NCI-H187 treated with DMSO at 0.1 percent for 48 hours (cell line): ENCODE measurements at regions not wholly inside any gene's neighbourhood (a gene's known extent, or its start where the extent isn't known, plus 50 kb on each side); places are given as distances from the start of the nearest gene placed in this dataset.

Experiments used
- DNase-seq: peaks from one replicate; lab custom pipeline; 2025; lab: John Stamatoyannopoulos, UW

DNA sequence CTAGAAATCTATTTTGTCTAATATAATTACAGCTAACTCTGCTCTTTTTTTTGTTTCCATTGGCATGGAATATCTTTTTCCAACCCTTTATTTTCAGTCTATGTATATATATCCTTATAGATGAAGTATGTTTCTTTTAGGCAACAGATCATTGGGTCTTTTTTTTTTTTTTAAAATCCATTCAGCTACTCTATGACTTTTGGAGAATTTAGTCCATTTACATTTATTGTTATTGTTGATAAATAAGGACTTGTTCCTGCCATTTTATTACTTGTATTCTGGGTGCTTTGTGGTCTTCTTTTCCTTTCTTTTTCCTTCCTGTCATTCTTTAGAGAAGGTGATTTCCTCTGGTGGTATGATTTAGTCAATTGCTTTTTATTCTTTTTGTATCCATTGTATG, 296.8 kb downstream of the SMARCA2 start:
- no peak for DNase-seq

DNA sequence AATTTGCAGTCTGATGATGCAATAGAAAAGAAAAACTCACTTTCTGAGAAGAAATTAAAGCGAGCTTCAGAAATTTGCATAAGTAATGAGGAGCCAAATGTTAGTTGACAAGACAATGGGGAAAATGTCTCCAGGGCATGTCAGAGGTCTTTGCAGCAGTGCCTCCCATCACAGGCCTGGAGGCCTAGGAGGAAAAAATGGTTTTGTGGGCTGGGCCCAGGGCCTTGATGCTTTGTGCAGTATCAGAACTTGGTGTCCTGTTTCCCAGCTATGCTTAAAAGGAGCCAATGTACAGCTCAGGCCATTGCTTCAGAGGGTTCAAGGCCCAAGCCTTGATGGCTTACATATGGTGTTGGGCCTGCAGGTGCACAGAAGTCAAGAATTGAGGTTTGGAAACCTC, 298.4 kb downstream of the SMARCA2 start:
- no peak for DNase-seq

DNA sequence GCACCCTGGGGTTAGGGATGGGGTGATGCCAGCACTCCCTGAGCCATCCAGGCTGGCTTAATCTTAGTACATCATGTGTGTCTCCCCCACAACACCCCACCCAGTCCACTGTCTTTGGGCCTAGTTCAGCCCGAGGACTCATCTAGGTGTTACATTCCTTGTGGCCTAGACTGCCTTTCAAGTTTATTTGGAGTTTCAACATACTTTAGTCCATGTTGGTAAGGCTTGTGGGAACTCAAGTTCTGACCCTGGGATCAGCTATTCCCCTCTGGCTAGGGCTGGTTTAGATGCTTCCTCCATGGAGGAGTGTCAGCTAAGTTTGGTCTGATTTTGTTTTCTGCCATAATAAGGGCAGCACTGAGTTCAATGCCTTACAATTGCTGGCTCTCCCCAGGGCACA, 302.4 kb downstream of the SMARCA2 start:
- DNase-seq, result no peak

DNA sequence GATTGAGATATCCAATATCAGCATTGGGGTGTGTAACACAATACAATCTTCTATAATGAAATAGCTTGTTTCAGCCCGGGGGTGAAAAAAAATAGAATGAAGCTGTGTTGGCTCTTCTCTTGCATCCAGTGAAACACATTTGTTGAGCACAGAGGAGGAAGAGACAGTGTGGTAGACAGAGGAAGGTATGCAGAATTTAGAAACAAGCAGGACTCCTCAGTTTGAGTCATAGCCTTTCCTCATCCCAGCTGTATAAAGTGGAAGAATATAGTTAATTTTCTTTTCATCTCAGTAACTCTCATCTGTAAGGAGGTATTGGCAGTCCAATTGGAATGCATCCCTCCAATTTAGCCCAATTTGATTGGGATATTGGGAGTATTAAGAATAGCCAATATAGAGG, 302.2 kb upstream of the VLDLR start:
- no peak for DNase-seq

DNA sequence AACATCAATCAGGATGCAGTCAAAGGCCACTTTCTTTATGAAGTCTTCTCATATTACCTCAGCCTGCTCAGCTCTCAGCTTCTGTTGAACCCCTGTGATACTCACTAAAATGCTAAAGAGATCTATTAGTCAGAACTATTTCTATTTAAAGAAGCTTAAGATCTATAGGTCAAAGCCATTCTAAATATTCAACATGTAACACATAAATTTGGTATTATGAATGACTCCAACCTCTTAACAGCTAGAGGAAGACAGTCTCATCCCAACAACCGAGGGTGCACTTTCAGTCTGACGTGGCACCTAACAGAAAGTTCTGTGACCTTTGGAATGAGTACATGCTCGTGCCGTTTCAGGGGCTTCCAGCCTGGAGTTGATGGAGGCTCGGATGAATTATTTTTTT, 301.5 kb upstream of the VLDLR start:
- DNase-seq, result no peak

DNA sequence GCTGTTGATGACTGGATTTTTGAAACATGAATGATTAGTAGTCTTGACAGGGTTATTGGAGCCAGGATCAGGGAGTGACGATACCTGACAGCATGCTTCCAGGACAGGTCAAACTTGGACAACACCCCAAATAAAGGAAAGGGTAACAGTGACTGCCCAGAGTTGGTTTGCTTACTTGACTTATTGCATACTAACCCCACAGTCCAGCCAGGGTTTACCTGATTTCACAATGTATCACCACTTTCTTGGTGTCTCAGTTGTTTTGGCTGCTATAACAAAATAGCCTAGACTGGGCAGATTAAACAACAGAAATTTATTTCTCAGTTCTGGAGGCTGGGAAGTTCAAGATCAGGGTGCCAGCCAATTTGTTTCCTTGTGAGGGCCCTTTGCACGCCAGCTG, 301.0 kb upstream of the VLDLR start:
- no peak for DNase-seq

DNA sequence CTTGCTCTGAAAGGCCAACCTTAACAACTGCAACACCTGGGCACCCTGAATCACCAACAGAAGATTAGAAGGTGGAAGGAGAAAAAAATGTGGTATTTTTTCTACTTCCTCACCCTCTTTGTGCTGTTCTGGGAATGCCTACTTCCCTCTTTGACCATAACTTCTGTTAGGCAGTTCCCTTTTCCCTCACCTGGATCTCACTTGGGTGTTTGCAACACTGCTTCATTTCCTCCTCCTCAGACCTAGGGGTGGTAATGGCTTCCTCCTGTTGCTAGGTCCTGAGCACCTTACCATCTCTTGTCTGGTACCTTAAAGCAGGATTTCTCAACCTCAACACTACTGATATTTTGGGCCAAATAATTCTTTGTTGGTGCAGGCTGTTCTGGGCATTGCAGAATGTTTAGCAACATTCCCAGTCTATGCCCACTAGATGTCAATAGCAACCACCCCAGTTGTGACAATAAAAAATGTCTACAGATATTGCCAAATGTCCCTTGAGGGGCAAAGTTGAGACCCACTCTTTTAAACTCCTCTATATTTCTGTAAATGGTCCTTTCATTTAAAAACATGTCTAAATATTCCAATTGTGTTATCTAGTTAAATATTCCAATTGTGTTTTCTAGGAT, 300.0 kb upstream of the VLDLR start:
- DNase-seq, result no peak

DNA sequence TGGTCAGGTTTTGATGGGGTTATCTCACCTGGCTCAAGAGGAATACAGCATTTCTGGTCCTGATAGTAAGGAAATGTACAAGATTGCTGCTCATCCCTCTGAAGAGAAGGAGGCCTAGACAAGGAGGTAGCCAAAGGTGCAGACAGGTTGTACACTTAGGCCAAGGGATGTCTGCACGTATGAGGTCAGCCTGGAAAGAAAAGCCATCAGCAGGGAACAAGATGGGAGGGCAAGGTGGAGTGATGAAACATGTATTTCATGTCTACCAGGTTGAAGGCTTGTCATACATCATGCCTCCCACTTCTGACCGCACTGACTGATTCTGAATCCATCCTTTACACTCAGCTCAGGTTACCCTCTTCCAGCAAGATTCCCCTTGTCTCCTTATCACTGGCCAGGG, 296.8 kb upstream of the VLDLR start:
- no peak for DNase-seq

DNA sequence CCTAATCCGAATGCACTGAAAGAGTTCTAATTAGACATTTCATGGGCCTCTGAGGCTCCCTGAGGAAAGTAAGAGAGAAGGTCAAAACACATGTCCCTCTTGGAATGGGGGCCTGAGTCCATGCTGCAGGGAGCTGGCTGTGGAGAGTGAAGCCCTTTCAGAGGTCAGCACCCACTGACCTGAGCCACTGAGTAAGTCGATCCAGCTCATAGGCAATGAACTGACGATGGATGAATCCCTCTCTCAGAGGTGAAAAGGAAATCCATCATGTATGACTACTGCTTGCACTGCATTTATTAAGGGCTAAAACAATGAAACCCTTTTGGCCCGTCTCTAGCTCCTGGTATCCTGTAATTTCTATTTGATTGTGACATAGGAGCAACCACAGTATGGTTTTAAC, 288.9 kb upstream of the VLDLR start:
- no peak for DNase-seq

DNA sequence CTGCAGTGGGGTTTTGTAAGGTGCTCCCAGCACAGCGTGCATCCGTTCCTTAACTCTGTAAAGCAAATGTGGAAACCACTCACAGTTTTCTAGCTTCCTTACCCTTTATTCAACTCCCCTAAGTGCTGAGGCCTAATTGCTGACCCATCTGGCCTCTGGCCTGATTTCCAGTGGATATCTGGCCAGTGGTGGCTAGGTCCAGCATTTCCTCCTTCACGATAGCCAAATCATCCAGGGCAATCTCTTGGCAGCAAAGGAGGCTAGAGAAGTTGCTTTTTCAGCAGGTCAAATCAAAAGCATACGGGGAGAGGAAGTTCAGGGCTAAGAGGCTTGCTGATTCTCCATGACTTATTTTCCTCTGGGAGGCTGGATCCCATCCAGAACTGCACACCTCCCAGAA, 286.3 kb upstream of the VLDLR start:
- DNase-seq, result no peak

DNA sequence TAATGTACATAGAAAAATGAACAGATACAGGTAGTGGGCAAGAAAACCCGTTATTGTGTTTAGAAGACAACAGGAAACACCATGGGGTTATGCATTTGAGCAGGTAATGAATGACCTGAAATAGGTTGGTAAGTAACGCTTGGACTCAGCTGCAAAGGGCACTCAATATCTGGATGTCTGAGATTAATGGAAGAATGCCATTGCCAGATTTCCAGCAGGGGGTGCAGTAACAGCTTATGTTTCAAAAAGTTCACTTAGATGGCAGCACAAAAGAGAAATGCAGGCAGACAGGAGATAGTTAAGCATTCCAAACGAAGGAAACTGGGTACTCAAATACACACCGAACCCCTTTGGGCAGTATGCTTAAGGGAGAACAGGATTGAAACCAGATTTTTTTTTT, 285.5 kb upstream of the VLDLR start:
- DNase-seq, result peak; percentile 10

DNA sequence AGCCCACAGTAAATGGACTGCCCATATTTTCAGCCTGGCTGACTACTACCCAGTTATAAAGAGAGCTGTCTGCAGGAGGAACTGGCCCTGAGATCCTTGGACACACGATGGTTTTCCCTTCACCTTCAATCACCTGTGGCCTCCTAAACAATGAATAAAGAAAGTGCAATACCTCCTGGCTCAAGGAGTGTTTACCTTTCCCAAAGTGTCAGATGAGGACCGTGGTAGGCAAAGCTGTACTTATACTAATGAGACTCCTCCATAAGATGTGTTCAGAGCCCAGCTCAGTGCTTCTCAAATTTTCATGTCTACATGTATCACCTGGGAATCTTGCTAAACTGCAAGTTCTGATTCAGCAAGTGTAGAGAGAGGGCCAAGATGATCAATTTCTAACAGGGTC, 284.5 kb upstream of the VLDLR start:
- peak; percentile 60 for DNase-seq

DNA sequence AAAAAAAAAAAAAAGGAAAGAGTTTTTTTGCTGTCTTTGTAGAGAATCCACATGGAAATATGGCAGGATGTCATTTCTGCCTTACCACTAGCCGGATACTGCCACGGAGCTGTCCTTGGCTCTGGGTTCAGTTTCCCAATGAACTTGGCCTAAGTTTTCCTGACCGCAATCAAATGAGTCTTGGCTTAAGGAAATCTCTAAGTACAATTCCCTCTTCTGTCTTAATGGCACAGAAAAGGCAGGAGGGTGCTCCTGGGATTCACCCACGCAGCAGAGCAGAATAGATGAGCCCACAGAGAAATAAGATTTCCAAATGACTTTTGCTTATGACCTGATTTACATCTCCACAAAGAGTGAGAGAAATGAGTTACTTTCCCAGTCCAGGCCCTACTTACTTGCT, 284.0 kb upstream of the VLDLR start:
- DNase-seq, result no peak

DNA sequence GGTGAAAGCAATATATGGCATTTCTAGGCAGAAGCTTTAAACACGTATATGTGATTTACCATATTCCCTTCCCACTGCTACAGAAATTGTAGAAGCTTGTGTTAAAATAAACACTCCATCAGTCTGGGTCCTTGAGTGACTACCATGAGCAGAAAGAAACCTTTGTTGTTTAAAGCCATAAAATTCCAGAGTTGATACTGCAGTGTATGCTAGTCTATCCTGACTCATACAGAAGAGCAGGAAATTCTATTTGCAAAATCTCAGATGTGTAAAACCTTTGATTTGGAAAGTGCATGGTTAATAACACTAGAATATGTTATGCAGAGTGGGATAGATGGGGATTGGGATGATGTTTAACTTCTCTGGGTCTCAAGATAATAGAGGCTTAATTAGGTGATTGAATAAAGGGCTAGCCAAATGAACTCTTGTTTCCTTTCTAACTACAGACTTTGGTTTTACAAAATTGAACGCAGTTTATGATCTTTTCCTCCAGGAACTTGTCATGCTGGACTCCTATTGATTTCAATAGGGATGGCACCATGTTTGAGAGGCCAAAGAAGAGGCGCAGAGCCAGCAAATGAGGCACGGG, 282.7 kb upstream of the VLDLR start:
- DNase-seq, result no peak

DNA sequence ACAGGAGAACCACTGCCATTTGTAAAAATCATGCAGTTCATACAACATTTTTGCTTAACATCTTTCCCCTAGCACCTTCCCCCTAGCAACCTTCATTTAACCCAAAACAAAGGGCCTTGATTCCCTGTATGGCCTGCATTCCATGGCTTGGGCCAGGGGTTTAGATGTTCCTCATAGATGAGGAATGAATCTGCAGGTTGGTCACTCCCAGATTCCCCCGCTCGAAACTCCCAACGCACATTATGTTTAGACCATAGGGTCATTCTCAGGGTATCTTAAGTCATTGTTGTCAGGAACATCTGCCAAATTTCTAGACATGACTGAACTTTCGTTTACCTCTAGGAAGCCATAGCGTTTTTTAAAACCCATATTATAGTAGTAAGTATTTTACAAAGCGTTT, 282.2 kb upstream of the VLDLR start:
- DNase-seq, result no peak

DNA sequence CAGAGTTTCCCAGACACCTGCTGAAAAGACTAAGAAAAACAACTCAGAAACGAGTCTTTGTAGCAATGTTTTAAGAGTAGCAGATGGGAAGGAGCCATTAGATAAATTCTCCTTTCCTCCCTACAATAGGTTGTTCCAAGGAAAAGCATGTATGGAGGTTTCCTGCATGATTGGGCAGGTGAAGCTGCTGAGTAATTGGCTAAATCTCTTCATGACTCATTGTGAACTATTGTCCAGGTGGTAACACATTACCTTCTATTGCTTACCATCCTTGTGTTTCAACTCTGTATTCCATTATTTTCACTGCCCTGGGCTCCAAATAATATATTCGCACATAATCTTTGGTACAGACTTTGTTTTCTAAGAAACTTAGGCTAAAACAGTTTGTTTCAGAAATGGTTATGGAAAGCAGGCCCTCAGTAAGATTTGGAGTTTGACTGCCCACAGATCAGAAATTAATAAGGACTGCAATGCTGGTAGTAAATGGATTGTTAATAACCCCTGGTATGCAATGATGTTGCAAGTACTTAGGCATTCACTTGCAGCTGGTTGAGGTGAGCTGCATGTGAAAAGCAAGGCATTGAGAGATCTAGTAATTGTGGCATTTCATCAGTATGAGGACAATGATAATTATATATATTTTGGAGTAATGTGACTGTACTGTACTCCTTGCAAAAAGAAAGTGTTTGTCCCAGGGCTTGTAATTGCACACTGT, 281.4 kb upstream of the VLDLR start:
- DNase-seq, result no peak

DNA sequence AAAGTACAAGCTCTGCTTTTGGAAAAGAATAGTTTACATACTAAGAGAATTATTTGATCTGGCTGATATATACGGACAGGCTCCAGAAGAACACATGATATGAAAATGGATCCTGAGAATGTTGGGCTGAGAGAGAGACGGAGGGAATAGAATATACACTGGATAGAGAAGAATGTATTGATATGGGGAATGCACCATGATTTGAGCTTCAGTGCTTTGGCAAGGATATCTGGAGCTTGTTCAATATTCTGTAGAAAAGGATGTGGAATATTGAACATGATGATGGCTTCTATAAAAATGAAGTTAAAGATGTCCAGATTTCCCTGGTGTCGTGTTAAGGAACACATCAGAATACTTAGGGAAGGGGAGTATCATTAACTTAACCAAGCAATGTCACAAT, 280.5 kb upstream of the VLDLR start:
- no peak for DNase-seq

DNA sequence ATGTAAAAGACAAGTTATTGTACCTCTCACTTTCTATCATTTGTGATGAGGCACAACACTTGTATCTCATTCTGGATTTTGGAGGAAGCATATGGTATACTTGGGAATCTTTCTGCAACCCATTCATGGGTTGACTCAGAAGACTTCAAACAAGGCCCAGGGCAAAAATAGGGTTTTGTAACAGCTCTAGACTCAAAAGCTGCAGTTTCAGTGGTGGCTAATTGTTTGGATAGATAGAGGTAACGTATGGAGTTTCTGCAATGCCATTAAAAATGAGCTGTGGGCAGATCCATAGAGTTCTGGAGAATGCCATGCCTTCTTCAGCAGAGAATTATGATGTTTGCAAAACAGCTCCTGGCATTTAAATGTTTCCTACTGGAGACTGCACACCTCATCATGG, 279.6 kb upstream of the VLDLR start:
- DNase-seq, result no peak

DNA sequence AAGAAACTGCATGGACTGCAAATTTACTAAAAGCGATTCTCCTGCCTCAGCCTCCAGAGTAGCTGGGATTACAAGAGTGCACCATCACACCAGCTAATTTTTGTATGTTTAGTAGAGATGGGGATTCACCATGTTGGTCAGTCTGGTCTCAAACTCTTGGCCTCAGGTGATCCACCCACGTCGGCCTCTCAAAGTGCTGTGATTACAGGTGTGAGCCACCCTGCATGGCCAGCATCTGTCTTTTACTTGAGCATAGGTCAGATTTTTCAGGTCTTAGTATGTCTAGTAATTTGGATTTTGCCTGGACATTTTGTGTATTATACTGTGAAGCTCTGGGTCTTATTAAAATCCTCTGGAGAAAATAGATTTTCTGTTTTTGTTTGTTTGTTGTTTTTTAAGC, 277.8 kb upstream of the VLDLR start:
- no peak for DNase-seq

DNA sequence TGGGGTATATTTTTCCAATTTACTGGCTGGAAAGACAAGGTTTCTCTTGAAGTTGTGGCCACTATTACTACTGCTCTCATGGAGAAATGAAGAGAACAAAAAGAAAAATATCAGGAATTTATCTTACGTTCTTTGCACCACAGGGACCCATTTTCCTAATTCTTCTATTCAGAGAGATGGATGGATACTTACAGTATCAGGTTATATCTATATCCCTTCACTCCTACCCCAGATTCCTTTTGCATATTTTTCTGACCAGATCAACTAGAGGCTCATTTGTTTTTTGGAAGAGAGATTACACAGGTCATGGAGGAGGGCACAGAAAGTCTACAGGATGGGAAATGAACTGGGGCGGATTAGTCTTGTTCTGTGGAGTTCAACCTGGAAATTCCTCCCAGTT, 277.2 kb upstream of the VLDLR start:
- no peak for DNase-seq

DNA sequence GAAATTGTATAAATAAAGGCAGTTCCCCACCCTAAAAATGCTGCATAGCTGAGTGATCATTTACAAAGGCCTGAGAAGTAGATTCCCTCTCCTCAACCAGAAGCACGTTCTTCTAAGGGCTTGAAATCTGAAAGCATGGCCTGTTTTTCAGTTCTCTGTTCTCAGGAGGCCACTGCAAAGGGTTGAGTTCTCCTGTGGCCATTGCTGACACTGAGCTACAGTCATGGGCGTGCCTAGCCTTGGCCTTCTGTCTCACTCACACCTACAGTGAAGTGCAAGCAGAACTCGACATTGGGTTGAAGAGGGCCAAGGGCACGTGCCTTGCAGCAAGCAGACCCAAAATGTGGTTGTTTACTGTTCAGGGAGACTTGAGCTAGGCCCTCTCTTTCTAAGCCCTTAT, 276.6 kb upstream of the VLDLR start:
- DNase-seq, result no peak

DNA sequence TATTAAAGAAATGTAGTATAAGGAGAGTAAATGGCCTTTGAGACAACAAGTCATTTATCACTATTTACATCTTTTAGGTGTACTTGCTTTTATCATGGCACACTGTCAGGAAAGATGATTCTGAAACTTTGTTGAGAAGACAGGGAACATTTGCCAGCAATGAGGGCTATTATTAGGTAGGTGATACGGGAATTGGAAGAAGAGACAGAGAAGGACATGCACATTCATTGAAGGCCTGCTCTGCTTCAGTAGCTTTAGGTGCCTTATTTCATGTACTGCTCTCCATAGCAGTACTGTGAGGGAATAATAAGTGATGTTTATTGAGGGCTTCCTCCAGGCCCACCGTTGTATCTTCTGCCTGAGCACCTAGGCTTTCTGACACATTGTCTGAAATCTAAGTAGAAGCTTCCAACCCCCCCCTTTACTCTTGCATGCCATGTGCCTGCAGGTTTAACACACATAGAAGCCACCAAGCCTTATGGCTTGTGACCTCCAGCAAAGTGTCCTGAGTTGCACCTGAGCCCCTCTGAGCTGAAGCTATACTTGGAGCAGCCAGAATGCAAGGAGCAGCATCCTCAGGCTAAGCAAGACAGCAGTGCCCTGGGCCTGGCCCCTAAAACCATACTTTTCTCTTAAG, 275.2 kb upstream of the VLDLR start:
- no peak for DNase-seq

DNA sequence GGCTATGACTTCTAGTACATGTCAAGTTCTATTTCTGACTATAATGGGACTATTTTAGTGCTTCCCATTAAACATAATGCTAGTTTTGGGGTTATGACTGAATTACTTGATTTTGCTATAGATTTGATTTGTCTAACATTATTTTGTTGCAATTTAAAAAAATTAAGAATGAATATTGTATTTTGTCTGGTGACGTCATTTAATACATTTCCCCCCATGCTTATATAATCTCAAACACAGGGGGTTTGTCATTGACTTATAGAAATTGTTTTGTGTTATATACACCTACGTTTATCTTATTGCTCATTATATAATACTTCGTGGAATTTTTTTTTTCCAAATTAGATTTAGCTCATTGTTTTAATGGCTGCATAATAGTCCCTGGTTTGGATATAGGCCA, 270.3 kb upstream of the VLDLR start:
- no peak for DNase-seq
